ENCODE measurements at regions not wholly inside any gene's neighbourhood (a gene's known extent, or its start where the extent isn't known, plus 50 kb on each side); places are given as distances from the start of the nearest gene placed in this dataset.

DNA sequence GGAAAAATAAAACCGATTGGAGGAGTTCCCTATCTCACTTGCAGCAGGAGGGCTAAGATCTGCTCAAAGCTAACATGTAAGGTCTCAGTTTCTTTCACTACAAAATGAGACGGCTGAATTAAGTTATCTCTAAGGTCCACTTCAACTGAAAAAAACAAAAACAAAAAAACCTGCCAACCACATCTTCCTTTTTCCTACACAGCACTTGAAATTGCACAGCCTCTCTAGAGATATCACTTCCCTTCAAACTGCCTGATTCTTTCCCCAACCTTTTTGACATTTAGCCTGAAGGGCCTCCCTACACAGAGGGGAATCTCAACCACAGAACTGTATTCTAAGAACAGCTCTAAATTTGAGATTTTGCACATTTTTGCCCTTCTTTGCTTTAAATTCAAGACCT lies 227.9 kb upstream of the TARS1 start:
- no peak for DNase-seq

DNA sequence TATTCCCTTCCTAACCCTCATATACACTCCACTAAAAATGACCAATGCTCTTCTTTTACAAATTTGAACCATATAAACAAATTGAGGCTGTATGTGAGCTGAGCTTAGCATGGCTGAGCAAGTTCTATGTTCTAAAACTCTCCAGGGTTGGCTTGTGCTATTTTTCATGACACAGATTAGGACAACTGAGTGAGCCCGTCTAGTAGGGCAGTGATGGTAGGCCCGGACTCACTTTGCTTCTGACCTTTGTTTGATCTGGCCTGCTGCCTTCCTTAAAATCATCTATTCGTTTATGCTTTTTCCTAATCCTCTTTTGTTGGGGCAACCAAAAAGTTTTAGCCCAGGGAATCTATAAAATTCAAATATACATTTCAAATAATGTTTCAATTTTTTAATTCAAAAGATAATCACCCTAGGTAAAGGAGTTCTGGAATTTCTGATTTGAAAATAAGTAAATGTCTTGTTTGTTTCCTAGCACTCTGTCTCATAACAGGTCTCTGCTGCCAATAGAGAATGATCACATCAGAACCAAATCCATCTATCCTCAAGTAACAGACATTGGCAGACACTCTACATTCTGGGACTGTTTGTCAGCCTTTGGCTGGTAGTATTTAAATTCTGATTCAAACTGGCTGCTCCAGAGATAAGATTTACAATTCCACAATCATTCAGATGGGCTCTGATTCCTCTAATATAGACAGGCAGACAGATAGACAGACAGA lies 217.0 kb upstream of the TARS1 start:
- no peak for DNase-seq

DNA sequence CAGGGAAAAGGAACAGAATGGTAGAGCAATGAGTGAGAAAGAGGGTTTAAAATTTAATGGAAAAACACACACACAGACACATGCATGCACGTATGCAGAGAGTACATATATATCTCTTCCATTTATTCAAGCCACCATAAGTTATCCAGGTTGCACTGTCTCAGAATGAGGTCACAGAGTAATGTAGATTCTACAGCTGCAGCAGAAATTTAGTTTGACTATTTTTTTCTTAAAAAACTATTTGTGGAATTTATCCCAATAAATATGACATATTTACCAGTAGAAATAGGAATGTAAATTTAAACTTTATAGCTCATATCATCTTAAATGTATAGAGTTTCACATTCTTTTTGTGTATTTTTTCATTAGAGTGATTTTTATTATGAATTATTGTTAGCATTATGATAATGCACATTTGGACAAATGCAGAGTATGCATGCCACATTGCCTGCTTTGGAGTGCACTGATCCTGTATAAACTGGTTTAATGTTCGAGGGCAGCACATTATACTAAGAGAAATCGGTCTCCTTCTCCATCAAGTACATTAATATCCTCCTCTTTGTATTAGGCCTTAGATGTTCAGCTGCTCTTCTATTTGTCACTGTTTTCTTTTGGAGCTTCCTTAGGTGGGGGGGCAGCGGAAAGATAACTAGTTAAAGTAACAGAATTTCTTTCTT lies 216.3 kb upstream of the TARS1 start:
- DNase-seq, result no peak

- no peak for DNase-seq
Measured at GRCh38 chr5:33227247-33227646, 213.5 kb upstream of the TARS1 start.

DNA sequence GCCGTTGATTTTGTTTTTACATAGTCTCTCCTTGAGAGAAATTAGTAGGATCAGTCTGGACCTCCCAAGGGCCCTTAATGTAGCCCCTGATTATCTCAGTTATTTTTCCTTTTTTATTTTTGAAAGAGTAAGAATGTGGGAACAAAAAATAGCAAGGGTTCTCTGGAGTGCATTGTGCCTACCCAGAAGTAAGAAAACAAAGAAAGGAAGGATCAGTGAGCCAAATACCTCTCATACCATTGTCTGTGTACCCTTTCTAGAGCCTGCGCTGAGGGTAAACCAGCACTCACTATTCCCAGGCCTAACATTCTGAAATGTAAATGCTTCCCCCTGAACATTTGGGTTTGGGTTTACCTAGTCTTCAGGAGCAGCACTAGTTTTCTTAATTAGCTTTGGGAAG lies 213.0 kb upstream of the TARS1 start:
- DNase-seq, result no peak

DNA sequence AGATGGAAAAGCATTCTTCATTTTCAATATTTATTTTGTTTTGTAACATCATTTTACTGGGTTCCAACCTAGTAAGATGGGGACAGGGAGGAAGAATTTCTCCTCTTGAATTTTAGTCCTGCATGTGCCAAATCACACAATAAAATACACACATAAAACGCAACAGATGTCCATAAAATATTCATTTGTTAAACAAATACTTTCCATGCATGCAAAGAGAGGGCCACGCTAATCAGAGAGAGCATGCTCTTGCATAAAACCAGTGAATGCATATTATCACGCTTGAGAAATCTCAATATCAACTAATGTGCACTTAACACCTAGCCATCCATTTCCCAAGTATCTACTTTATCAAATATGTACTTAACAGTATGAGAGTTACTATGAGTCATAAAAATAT lies 212.6 kb upstream of the TARS1 start:
- DNase-seq, result no peak

DNA sequence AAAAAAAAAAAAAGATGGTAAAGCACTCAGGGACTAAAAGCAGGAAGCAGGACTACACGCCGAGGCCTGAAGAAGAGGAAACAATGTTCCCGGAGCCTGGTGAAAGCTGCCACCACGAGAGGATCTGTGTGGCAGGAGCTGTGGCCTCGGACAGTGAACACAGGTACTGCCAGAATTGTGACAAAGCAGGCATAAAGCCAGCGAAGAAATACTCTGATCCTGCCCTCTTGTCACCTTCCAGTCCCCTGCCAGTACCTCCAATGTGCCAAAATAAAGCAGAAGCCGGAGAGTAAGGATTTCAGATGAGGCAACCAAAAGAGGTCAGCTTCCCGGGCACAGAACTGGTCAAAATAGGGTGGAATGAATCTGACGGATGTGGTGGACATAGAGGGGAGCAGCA lies 211.5 kb upstream of the TARS1 start:
- no peak for DNase-seq

GRCh38 chr5:33230467-33231078 lies 210.2 kb upstream of the TARS1 start:
- DNase-seq, result no peak

- no peak for DNase-seq
Measured at GRCh38 chr5:33231214-33231710, 209.5 kb upstream of the TARS1 start.

GRCh38 chr5:33231935-33232334 lies 208.8 kb upstream of the TARS1 start:
- no peak for DNase-seq

DNA sequence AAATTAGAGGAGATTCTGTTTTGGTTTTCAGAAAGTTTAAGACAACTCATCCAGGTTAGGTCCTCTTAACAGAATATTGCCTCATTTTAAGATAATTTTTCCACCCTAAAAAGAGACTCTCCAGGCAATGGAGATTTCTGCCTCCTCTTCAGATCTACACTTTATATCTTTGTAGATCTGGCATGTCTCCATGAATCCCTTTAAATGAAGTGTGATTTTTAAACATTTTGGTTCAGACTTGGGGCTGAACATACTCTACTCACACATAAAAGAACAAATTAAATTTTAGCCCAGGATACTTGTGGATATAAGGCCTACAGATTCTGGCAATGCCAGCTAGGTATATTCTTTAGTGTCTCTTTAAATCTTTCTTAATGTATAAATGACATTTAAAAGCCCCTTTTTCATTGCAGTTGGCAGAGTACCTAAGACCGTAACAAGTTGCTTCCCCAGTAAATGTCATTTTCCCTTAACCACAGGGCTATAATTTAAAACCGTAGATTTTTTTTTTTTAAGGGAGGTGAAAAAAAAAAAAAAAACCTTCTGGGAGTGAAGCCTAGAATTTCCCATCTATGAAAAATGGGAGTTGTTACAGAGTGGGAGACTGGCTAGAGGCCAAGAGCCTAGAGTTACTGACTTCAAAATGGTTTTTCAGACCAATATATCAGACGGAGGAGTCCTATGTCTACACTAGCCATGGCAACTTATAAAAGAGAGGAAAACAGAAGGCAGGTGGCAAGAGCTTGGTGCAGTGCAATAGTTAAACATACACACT lies 207.8 kb upstream of the TARS1 start:
- DNase-seq, result no peak

GRCh38 chr5:33235304-33235703 lies 205.5 kb upstream of the TARS1 start:
- no peak for DNase-seq

GRCh38 chr5:33235824-33236223 lies 204.9 kb upstream of the TARS1 start:
- no peak for DNase-seq

DNA sequence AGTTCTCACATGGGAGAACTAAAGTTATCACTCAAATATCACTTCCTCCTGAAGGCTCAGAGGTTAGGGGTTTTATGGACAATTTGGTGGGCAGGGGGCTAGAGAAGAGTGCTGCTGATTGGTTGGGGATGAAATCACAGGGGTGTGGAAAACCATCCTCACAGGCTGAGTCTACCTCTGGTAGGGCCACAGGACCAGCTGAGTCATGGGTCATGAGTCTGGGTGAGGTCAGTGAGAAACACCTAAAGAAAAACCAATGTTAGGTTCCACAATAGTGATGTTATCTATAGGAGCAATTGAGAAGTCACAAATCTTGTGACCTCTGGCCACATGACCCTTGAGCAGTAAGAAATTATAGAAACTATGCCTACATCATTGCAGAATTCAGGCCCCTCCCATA lies 203.3 kb upstream of the TARS1 start:
- no peak for DNase-seq

DNA sequence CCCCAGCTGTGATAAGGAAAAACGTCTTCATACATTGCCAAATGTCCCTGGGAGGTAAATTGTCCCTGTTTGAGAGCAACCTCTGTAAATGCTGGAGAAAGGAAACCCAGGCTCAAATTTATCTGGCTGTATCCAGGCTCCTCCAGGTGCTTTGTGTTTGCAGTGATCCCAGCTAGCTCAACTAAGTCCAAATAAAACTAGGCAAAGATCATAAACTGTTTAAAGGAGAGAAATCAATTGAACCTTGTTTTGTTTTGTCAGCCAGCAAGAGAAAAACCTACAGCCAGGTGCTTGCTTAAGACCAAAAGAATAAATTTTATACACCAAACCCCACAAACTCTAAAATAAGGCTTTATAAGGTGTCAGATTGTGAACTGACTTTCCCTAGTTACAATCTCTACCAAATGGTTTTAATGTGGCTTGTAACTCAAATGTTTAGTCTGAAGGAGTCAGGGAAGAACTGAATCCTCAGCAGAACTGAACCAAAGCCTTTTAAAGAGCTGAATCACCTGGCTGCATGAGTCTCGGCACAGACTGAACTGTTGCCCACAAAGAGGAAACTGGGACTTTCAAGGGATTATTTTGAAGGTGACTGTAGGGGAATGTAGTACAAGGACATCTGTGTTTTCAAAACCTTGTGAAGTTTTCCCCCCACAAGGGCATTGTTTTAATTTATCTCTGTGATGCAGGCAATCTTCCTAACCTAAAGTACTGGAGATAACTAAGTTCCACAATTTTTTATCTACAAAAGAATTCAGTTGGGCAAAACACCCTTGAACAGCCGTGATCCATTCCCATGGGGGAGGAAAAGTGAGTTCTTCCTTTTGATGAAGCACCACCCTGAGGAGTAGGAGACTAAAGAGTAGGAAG lies 201.7 kb upstream of the TARS1 start:
- no peak for DNase-seq

DNA sequence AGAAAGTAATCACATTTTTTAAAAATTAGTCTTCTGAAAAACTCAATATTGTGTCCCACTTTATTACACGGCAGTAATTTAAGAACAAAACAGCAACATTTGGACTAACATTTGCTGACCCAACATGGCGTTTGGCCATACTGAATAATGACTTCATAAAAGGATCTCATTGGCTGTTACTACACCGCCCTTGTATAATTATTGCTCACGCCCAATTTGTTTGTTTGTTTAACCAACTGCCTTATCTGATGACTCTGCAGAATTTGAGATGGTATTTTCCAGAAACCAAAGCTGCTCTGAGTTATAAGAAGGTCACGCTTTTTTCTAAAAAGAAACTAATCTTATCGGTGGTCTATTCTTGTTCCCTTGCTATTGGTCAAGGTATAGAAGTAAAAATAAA lies 200.2 kb upstream of the TARS1 start:
- no peak for DNase-seq

DNA sequence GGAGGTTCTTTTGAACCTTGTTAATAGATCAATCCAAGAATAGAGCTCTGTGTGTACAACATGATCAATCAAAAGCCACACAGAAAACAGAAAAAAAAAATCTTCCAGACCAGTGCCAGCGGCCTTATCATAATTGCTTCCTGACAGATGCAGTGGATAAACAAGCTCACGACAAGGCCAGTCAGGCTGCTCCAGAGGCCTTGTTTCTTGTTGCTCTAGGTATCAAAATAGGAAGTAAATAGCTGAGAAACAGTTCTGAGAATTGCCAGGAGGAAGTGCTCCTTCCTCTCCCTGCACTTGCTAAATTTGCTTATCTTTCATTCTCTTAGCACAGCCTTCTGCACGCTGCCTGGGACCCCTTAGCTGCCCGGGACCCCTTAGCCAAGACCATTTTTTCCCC lies 199.0 kb upstream of the TARS1 start:
- no peak for DNase-seq

DNA sequence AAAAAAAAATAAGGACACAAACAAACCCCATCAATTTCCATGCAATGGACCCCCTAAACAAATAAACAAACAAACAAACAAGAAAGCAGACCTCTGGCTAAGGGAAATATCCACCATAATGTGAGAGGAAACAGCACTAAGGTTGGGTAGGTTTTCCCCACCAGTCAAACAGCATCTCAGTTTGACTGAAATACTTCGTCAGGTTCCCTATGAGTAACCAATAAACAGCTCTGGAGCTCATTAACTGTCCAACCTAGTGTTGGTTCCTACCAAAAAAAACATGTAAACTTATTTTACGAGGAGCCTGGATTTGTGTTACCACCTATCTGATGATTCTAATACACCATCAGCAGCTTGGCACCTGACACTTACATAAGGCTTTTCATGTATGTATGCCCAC lies 198.5 kb upstream of the TARS1 start:
- DNase-seq, result no peak

DNA sequence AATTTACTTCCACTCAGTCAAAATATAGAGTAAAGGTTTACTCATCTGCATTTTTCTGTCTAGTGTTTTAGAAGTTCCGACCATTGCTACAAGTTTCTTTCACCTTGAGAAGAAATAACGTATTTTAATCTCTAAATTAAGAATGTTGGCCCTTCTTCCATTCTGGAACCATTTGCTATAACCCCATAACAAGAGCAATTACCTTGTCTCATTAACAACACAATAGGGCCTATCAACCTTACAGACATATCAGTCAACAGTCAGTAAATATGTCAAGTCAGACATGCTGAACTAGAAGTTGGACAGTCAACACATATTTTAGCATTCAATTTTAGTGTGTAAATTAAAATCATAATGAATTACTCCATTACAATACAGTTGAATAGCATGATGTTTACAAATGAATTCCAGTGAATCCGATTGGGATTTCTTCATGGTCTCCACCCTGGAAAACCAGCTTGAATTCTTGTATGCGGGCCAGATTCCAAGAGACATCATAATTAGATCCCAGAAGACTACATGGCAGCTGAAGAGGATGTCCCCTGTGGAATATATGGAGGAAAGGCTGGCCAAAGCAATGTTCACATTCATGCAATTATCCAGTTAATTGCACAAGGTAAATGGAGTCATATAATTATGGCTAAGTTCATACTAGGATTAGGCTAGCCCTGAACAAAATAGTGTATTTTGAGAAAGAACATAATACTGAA lies 196.2 kb upstream of the TARS1 start:
- no peak for DNase-seq

GRCh38 chr5:33254579-33254978 lies 186.2 kb upstream of the TARS1 start:
- DNase-seq, result no peak

- no peak for DNase-seq
Measured at GRCh38 chr5:33257807-33258429, 182.8 kb upstream of the TARS1 start.
